Kidney (tissue), 13 donors: ENCODE measurements at regions not wholly inside any gene's neighbourhood (a gene's known extent, or its start where the extent isn't known, plus 50 kb on each side); places are given as distances from the start of the nearest gene placed in this dataset.

Experiments
- DNase-seq, 5 donors: peaks; one replicate each; pipeline ENCODE4 v3.0.0-alpha.2; 2013 to 2020
- FAIRE-seq: peaks from 2 replicates; lab custom pipeline; 2012; peaks lifted over from hg19 to GRCh38; lab: Jason Lieb, UNC
- H3K27ac ChIP-seq, 2 donors: one replicate each; pipeline ENCODE4 v1.7.0; 2013; ENCODE audit warnings: low read depth in 2 of 2, low read length in 2 of 2, inconsistent platforms in 1 of 2
- H3K27me3 ChIP-seq: one replicate; pipeline ENCODE4 v1.7.1; 2013; ENCODE audit warnings: low read length, inconsistent platforms; ENCODE audit not compliant: control insufficient read depth, insufficient read depth
- H3K36me3 ChIP-seq, 3 donors: one replicate each; pipeline versions ENCODE4 v1.7.0 to v1.7.1; 2013; ENCODE audit warnings: low read length in 3 of 3, control low read depth in 1 of 3, inconsistent platforms in 1 of 3; ENCODE audit not compliant: insufficient read depth in 3 of 3, control insufficient read depth in 2 of 3
- H3K4me1 ChIP-seq, 3 donors: one replicate each; pipeline versions ENCODE4 v1.7.0 to v1.7.1; 2013; ENCODE audit warnings: low read length in 3 of 3, inconsistent platforms in 1 of 3, low read depth in 1 of 3; ENCODE audit not compliant: control insufficient read depth in 2 of 3, insufficient read depth in 2 of 3
- H3K4me3 ChIP-seq, 3 donors: one replicate each; pipeline versions ENCODE4 v1.7.0 to v1.8.1; 2013; ENCODE audit warnings: low read length in 3 of 3, control low read depth in 1 of 3, inconsistent platforms in 1 of 3
- H3K9ac ChIP-seq, 3 donors: one replicate each; pipeline versions ENCODE4 v1.7.0 to v1.7.1; 2013; ENCODE audit warnings: low read length in 3 of 3, control low read depth in 1 of 3, inconsistent platforms in 1 of 3
- H3K9me3 ChIP-seq, 3 donors: one replicate each; pipeline versions ENCODE4 v1.7.0 to v1.7.1; 2013; ENCODE audit warnings: low read length in 3 of 3, control low read depth in 1 of 3, inconsistent platforms in 1 of 3; ENCODE audit not compliant: control insufficient read depth in 2 of 3, insufficient read depth in 1 of 3
- CTCF ChIP-seq: IDR thresholded peaks from 3 replicates; pipeline ENCODE4 v1.5.1; 2012; ENCODE audit warnings: mild to moderate bottlenecking, moderate library complexity, borderline replicate concordance; ENCODE audit not compliant: insufficient read depth; ENCODE audit errors: extremely low read depth
- intact Hi-C: fragments of 100-400 bp; cut with DNase I; formaldehyde crosslinking; loops from one replicate; pipeline ENCODE4 v1.11.1; 2022
- donor health status: control.
- donor health status: control.
- donor health status: control.
- donor health status: control.
- donor health status: control.
- donor health status: DM: yes; HTN: yes; CAD: no.
- donor health status: Normal renal cell carcinoma (clear cell type).

- intact Hi-C loops: no loop called here
- DNase-seq (peak in 1 of 5 donors; percentile 19), FAIRE-seq (no peak)
- no peaks in the 10 kb centered on the region for H3K27me3 ChIP-seq
- TF ChIP-seq CTCF: no peak
- no peak overlapping the region for H3K9ac ChIP-seq
- H3K4me1 ChIP-seq: peaks cover 0 to 6% (median 0%) of the 10 kb centered on the region in 3 donors
- H3K27ac ChIP-seq: no peak overlapping the region
- no peak overlapping the region for H3K4me3 ChIP-seq
- H3K36me3 ChIP-seq: no peaks in the 10 kb centered on the region
- H3K9me3 ChIP-seq: no peaks in the 10 kb centered on the region
Observed at GRCh38 chr2:15836689-15837610, 103.4 kb upstream of the MYCN start.

GRCh38 chr2:15838481-15839090 lies 101.8 kb upstream of the MYCN start:
- H3K27me3 ChIP-seq: no peaks in the 10 kb centered on the region
- H3K9ac ChIP-seq: no peak overlapping the region
- H3K4me1 ChIP-seq: peaks cover 0 to 6% (median 0%) of the 10 kb centered on the region in 3 donors
- intact Hi-C loops: no loop called here
- DNase-seq (no peak), FAIRE-seq (no peak)
- H3K27ac ChIP-seq: no peak overlapping the region
- no peaks in the 10 kb centered on the region for H3K36me3 ChIP-seq
- no peaks in the 10 kb centered on the region for H3K9me3 ChIP-seq
- H3K4me3 ChIP-seq: no peak overlapping the region
- TF ChIP-seq CTCF: no peak

- intact Hi-C loops: no loop called here
- no peak for DNase-seq
- TF ChIP-seq CTCF: no peak
- Histone ChIP-seq H3K4me1 (peaks cover 0 to 6% (median 0%) of the 10 kb centered on the region in 3 donors), H3K27ac (no peak overlapping the region), H3K36me3 (no peaks in the 10 kb centered on the region), H3K9ac (no peak overlapping the region), H3K9me3 (no peaks in the 10 kb centered on the region), H3K4me3 (no peak overlapping the region), H3K27me3 (no peaks in the 10 kb centered on the region)
- FAIRE-seq: no peak
Observed at GRCh38 chr2:15839426-15840124, 100.8 kb upstream of the MYCN start.
